HEK293 (cell line): ENCODE measurements at regions not wholly inside any gene's neighbourhood (a gene's known extent, or its start where the extent isn't known, plus 50 kb on each side); places are given as distances from the start of the nearest gene placed in this dataset.

Experiments used
- CTCF ChIA-PET: fragments of 350-600 bp; formaldehyde crosslinking; extraction: SDS; loops from one replicate; lab custom pipeline; 2021; ENCODE audit warnings: antibody characterized with exemption; lab: Yijun Ruan, JAX
- POLR2A ChIA-PET: fragments of 300-600 bp; formaldehyde crosslinking; extraction: SDS; loops from one replicate; lab custom pipeline; 2020; ENCODE audit warnings: antibody characterized with exemption, inconsistent platforms; lab: Yijun Ruan, JAX
- H3K27ac ChIP-seq: fragments of 200-500 bp; sonication (Bioruptor generic); 2 replicates; pipeline ENCODE4 v1.5.1; 2014; ENCODE audit warnings: low read depth, low read length, control low read depth, inconsistent platforms; ENCODE audit errors: extremely low read depth
- H3K36me3 ChIP-seq, 2 experiments: fragments of 200-500 bp in 1 of 2; sonication (Bioruptor generic) in 1 of 2; 1 replicate in 1 of 2; 2 replicates in 1 of 2; pipeline ENCODE4 v1.5.1; 2014 to 2017; ENCODE audit warnings: inconsistent platforms in 2 of 2, low read length in 2 of 2; ENCODE audit not compliant: control insufficient read depth in 2 of 2, insufficient read depth in 1 of 2
- H3K4me1 ChIP-seq: fragments of 200-500 bp; sonication (Bioruptor generic); 2 replicates; pipeline ENCODE4 v1.5.1; 2014; ENCODE audit warnings: mild to moderate bottlenecking, low read length, inconsistent platforms; ENCODE audit not compliant: control insufficient read depth, insufficient read depth
- H3K4me3 ChIP-seq: 2 replicates; pipeline ENCODE4 v1.5.1; 2011; ENCODE audit warnings: low read depth, mild to moderate bottlenecking, control low read depth, low read length, moderate library complexity
- H3K9me3 ChIP-seq: fragments of 200-500 bp; sonication (Bioruptor generic); 2 replicates; pipeline ENCODE4 v1.5.1; 2014; ENCODE audit warnings: low read depth, low read length, inconsistent platforms; ENCODE audit not compliant: control insufficient read depth, insufficient read depth
- GLIS1 ChIP-seq: fragments of 450-650 bp; formaldehyde crosslinking; IDR thresholded peaks from 2 replicates; pipeline ENCODE4 v1.5.1; 2016; ENCODE audit warnings: missing biosample characterization, missing genetic modification characterization
- SALL2 ChIP-seq: fragments of 450-650 bp; formaldehyde crosslinking; IDR thresholded peaks from 2 replicates; pipeline ENCODE4 v1.5.0; 2017; ENCODE audit warnings: missing biosample characterization, mild to moderate bottlenecking, missing genetic modification characterization, borderline replicate concordance
- SCRT2 ChIP-seq: fragments of 450-650 bp; formaldehyde crosslinking; IDR thresholded peaks from 2 replicates; pipeline ENCODE4 v1.5.1; 2016; ENCODE audit warnings: missing biosample characterization, missing genetic modification characterization
- SP7 ChIP-seq: fragments of 450-650 bp; formaldehyde crosslinking; IDR thresholded peaks from 2 replicates; pipeline ENCODE4 v1.5.1; 2016; ENCODE audit warnings: missing biosample characterization, missing genetic modification characterization
- ZNF10 ChIP-seq: fragments of 450-650 bp; formaldehyde crosslinking; IDR thresholded peaks from 2 replicates; pipeline ENCODE4 v1.5.1; 2017; ENCODE audit warnings: missing biosample characterization, missing genetic modification characterization
- ZNF146 ChIP-seq: fragments of 450-650 bp; formaldehyde crosslinking; IDR thresholded peaks from 2 replicates; pipeline ENCODE4 v1.5.1; 2016; ENCODE audit warnings: missing biosample characterization, missing genetic modification characterization
- ZNF169 ChIP-seq: fragments of 450-650 bp; formaldehyde crosslinking; IDR thresholded peaks from 2 replicates; pipeline ENCODE4 v1.5.1; 2016; ENCODE audit warnings: missing biosample characterization, missing genetic modification characterization
- ZNF175 ChIP-seq: fragments of 450-650 bp; formaldehyde crosslinking; IDR thresholded peaks from 2 replicates; pipeline ENCODE4 v1.5.1; 2016; ENCODE audit warnings: missing biosample characterization, missing genetic modification characterization
- ZNF221 ChIP-seq: fragments of 450-650 bp; formaldehyde crosslinking; IDR thresholded peaks from 2 replicates; pipeline ENCODE4 v1.5.1; 2017; ENCODE audit warnings: missing biosample characterization, missing genetic modification characterization, borderline replicate concordance
- ZNF571 ChIP-seq: fragments of 450-650 bp; formaldehyde crosslinking; IDR thresholded peaks from 2 replicates; pipeline ENCODE4 v1.5.0; 2017; ENCODE audit warnings: missing biosample characterization, missing genetic modification characterization
- ZNF600 ChIP-seq: fragments of 450-650 bp; formaldehyde crosslinking; IDR thresholded peaks from 2 replicates; pipeline ENCODE4 v1.5.1; 2016; ENCODE audit warnings: missing biosample characterization, missing genetic modification characterization
- ZNF624 ChIP-seq: fragments of 450-650 bp; formaldehyde crosslinking; IDR thresholded peaks from 2 replicates; pipeline ENCODE4 v1.5.1; 2017; ENCODE audit warnings: missing biosample characterization, missing genetic modification characterization
- ZNF777 ChIP-seq: fragments of 450-650 bp; formaldehyde crosslinking; IDR thresholded peaks from 2 replicates; pipeline ENCODE4 v1.5.1; 2017; ENCODE audit warnings: missing biosample characterization, missing genetic modification characterization, borderline replicate concordance
- TF ChIP-seq, protein P1 (sequence below): fragments of 450-650 bp; formaldehyde crosslinking; IDR thresholded peaks from 2 replicates; pipeline ENCODE4 v1.5.1; 2016; ENCODE audit warnings: missing biosample characterization, missing genetic modification characterization, borderline replicate concordance
- TF ChIP-seq, protein P2 (sequence below): fragments of 450-650 bp; formaldehyde crosslinking; IDR thresholded peaks from 2 replicates; pipeline ENCODE4 v1.5.1; 2016; ENCODE audit warnings: missing biosample characterization, missing genetic modification characterization
- TF ChIP-seq, protein P3 (sequence below): fragments of 450-650 bp; formaldehyde crosslinking; IDR thresholded peaks from 2 replicates; pipeline ENCODE4 v1.5.1; 2016; ENCODE audit warnings: missing biosample characterization, missing genetic modification characterization, borderline replicate concordance
- TF ChIP-seq, protein P4 (sequence below): fragments of 450-650 bp; formaldehyde crosslinking; IDR thresholded peaks from 2 replicates; pipeline ENCODE4 v1.5.1; 2016; ENCODE audit warnings: missing biosample characterization, missing genetic modification characterization, low read depth

DNA sequence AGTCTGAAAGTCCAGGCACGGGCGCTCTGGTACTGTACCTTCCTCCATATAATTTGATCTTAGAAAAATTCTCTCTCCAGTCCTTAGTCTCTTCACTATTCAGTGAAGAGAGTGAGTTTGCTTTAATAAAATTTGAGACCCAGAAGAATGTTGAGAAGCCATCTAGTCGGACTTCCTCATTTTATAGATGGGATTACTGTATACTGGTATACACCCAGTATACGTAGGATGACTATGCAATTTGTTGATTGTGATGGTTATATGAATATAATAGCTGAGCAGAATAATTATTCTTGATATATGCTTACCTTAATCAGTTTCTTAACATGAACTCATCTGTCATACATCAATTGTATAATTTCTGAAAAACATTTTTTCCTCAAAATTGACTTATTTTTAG lies 328.0 kb upstream of the B3GALT2 start:
- no peaks in the 10 kb centered on the region for H3K36me3 ChIP-seq
- no peaks in the 10 kb centered on the region for H3K9me3 ChIP-seq
- POLR2A ChIA-PET = no interaction called here
- TF ChIP-seq, protein P1, sequence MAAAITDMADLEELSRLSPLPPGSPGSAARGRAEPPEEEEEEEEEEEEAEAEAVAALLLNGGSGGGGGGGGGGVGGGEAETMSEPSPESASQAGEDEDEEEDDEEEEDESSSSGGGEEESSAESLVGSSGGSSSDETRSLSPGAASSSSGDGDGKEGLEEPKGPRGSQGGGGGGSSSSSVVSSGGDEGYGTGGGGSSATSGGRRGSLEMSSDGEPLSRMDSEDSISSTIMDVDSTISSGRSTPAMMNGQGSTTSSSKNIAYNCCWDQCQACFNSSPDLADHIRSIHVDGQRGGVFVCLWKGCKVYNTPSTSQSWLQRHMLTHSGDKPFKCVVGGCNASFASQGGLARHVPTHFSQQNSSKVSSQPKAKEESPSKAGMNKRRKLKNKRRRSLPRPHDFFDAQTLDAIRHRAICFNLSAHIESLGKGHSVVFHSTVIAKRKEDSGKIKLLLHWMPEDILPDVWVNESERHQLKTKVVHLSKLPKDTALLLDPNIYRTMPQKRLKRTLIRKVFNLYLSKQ = no peak
- TF ChIP-seq, protein P2, sequence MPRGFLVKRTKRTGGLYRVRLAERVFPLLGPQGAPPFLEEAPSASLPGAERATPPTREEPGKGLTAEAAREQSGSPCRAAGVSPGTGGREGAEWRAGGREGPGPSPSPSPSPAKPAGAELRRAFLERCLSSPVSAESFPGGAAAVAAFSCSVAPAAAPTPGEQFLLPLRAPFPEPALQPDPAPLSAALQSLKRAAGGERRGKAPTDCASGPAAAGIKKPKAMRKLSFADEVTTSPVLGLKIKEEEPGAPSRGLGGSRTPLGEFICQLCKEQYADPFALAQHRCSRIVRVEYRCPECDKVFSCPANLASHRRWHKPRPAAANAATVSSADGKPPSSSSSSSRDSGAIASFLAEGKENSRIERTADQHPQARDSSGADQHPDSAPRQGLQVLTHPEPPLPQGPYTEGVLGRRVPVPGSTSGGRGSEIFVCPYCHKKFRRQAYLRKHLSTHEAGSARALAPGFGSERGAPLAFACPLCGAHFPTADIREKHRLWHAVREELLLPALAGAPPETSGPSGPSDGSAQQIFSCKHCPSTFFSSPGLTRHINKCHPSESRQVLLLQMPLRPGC (tag by site-specific recombination) = no peak
- TF ChIP-seq SP7 (tag by site-specific recombination) (no peak), ZNF571 (tag by site-specific recombination) (no peak), ZNF221 (tag by site-specific recombination) (no peak)
- TF ChIP-seq, all 188 proteins: peak for 0
- CTCF ChIA-PET = no interaction called here
- no peak overlapping the region for H3K4me3 ChIP-seq
- H3K27ac ChIP-seq = no peak overlapping the region
- no peaks in the 10 kb centered on the region for H3K4me1 ChIP-seq

DNA sequence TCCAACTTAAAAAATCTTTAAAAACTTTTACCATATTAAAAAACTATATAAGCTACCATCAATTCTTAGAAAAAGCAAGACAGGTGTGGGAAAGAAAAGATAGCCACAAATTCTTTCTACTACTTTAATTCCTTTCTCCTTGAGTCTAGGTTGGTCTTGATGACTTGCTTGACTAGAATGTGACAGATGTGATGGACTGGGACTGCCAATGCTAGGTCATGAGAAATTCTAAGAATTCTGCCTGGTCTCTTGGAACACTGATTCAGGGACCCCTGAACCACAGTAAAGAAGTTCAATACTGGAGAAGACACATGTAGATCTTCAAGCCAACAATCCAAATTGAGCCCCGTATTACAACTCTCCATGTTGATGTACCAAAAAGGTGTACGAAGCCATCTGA lies 326.6 kb upstream of the B3GALT2 start:
- Histone ChIP-seq H3K9me3 (no peaks in the 10 kb centered on the region), H3K27ac (no peak overlapping the region), H3K4me3 (no peak overlapping the region), H3K4me1 (no peaks in the 10 kb centered on the region), H3K36me3 (no peaks in the 10 kb centered on the region)
- ChIA-PET POLR2A (no interaction called here), CTCF (no interaction called here)
- TF ChIP-seq ZNF624 = no peak
- TF ChIP-seq, protein P3, sequence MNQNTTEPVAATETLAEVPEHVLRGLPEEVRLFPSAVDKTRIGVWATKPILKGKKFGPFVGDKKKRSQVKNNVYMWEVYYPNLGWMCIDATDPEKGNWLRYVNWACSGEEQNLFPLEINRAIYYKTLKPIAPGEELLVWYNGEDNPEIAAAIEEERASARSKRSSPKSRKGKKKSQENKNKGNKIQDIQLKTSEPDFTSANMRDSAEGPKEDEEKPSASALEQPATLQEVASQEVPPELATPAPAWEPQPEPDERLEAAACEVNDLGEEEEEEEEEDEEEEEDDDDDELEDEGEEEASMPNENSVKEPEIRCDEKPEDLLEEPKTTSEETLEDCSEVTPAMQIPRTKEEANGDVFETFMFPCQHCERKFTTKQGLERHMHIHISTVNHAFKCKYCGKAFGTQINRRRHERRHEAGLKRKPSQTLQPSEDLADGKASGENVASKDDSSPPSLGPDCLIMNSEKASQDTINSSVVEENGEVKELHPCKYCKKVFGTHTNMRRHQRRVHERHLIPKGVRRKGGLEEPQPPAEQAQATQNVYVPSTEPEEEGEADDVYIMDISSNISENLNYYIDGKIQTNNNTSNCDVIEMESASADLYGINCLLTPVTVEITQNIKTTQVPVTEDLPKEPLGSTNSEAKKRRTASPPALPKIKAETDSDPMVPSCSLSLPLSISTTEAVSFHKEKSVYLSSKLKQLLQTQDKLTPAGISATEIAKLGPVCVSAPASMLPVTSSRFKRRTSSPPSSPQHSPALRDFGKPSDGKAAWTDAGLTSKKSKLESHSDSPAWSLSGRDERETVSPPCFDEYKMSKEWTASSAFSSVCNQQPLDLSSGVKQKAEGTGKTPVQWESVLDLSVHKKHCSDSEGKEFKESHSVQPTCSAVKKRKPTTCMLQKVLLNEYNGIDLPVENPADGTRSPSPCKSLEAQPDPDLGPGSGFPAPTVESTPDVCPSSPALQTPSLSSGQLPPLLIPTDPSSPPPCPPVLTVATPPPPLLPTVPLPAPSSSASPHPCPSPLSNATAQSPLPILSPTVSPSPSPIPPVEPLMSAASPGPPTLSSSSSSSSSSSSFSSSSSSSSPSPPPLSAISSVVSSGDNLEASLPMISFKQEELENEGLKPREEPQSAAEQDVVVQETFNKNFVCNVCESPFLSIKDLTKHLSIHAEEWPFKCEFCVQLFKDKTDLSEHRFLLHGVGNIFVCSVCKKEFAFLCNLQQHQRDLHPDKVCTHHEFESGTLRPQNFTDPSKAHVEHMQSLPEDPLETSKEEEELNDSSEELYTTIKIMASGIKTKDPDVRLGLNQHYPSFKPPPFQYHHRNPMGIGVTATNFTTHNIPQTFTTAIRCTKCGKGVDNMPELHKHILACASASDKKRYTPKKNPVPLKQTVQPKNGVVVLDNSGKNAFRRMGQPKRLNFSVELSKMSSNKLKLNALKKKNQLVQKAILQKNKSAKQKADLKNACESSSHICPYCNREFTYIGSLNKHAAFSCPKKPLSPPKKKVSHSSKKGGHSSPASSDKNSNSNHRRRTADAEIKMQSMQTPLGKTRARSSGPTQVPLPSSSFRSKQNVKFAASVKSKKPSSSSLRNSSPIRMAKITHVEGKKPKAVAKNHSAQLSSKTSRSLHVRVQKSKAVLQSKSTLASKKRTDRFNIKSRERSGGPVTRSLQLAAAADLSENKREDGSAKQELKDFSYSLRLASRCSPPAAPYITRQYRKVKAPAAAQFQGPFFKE (tag by site-specific recombination) = no peak
- TF ChIP-seq ZNF777 (tag by site-specific recombination) = no peak
- TF ChIP-seq SALL2 = no peak
- no peak for TF ChIP-seq ZNF571 (tag by site-specific recombination)
- TF ChIP-seq, protein P4, sequence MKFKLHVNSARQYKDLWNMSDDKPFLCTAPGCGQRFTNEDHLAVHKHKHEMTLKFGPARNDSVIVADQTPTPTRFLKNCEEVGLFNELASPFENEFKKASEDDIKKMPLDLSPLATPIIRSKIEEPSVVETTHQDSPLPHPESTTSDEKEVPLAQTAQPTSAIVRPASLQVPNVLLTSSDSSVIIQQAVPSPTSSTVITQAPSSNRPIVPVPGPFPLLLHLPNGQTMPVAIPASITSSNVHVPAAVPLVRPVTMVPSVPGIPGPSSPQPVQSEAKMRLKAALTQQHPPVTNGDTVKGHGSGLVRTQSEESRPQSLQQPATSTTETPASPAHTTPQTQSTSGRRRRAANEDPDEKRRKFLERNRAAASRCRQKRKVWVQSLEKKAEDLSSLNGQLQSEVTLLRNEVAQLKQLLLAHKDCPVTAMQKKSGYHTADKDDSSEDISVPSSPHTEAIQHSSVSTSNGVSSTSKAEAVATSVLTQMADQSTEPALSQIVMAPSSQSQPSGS (tag by site-specific recombination) = no peak
- TF ChIP-seq ZNF600 (tag by site-specific recombination) = no peak
- TF ChIP-seq GLIS1 = no peak
- TF ChIP-seq ZNF169 = no peak
- no peak for TF ChIP-seq ZNF10 (tag by site-specific recombination)
- TF ChIP-seq ZNF146 (tag by site-specific recombination) = no peak
- TF ChIP-seq SCRT2 = no peak
- TF ChIP-seq ZNF175 (tag by site-specific recombination) = no peak
